ENCODE measurements at regions not wholly inside any gene's neighbourhood (a gene's known extent, or its start where the extent isn't known, plus 50 kb on each side); places are given as distances from the start of the nearest gene placed in this dataset.

DNA sequence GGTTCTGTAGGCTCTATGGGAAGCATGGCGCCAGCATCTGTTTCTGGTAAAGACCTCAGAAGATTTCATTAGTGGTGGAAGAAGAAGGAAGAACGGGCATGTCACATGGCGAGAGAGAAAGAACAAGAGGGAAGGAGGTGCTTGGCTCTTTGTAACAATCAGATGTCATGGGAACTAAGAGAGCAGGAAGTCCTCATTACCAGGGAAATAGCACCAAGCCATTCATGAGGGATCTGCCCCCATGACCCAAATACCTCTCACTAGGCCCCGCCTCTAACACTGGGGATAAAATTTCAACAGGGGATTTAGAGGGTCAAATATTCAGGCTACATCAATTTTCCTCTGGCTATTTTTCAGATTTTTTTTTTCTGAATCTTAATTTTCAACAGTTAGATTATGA, 954.3 kb downstream of the SQOR start:
- TF ChIP-seq, protein P1, sequence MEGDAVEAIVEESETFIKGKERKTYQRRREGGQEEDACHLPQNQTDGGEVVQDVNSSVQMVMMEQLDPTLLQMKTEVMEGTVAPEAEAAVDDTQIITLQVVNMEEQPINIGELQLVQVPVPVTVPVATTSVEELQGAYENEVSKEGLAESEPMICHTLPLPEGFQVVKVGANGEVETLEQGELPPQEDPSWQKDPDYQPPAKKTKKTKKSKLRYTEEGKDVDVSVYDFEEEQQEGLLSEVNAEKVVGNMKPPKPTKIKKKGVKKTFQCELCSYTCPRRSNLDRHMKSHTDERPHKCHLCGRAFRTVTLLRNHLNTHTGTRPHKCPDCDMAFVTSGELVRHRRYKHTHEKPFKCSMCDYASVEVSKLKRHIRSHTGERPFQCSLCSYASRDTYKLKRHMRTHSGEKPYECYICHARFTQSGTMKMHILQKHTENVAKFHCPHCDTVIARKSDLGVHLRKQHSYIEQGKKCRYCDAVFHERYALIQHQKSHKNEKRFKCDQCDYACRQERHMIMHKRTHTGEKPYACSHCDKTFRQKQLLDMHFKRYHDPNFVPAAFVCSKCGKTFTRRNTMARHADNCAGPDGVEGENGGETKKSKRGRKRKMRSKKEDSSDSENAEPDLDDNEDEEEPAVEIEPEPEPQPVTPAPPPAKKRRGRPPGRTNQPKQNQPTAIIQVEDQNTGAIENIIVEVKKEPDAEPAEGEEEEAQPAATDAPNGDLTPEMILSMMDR (IDR thresholded peaks at IDR 0.05; ENCODE audit: insufficient read depth, low read depth, low read length): no peak
- no peak for TF ChIP-seq EZH2 (IDR thresholded peaks at IDR 0.05; ENCODE audit: insufficient read depth, low read length)

All from astrocyte (in vitro differentiated cells and primary cell).